ENCODE measurements at regions not wholly inside any gene's neighbourhood (a gene's known extent, or its start where the extent isn't known, plus 50 kb on each side); places are given as distances from the start of the nearest gene placed in this dataset.

GRCh38 chr4:136438645-136439044 lies 1093.6 kb downstream of the PCDH18 start:
- Mint-ChIP-seq H3K36me3 (ENCODE audit: unreplicated experiment) (no peaks in the 10 kb centered on the region), H3K4me3 (ENCODE audit: unreplicated experiment) (no peak overlapping the region), H3K27me3 (ENCODE audit: unreplicated experiment) (no peaks in the 10 kb centered on the region), H3K4me1 (ENCODE audit: unreplicated experiment) (no peaks in the 10 kb centered on the region), H3K9me3 (ENCODE audit: unreplicated experiment) (no peaks in the 10 kb centered on the region), H3K27ac (ENCODE audit: unreplicated experiment) (no peak overlapping the region)
- no peak for DNase-seq (ENCODE audit: extremely low spot score, unreplicated experiment)
- no peak for TF ChIP-seq CTCF (IDR thresholded peaks at IDR 0.05)

GRCh38 chr4:136424052-136424451 lies 1108.2 kb downstream of the PCDH18 start:
- no peaks in the 10 kb centered on the region for H3K36me3 Mint-ChIP-seq (ENCODE audit: unreplicated experiment)
- H3K4me1 Mint-ChIP-seq (ENCODE audit: unreplicated experiment) = no peaks in the 10 kb centered on the region
- TF ChIP-seq CTCF (IDR thresholded peaks at IDR 0.05) = no peak
- no peak overlapping the region for H3K27ac Mint-ChIP-seq (ENCODE audit: unreplicated experiment)
- DNase-seq (ENCODE audit: extremely low spot score, unreplicated experiment) = no peak
- H3K9me3 Mint-ChIP-seq (ENCODE audit: unreplicated experiment) = no peaks in the 10 kb centered on the region
- no peak overlapping the region for H3K4me3 Mint-ChIP-seq (ENCODE audit: unreplicated experiment)
- no peaks in the 10 kb centered on the region for H3K27me3 Mint-ChIP-seq (ENCODE audit: unreplicated experiment)

- no peaks in the 10 kb centered on the region for H3K36me3 Mint-ChIP-seq (ENCODE audit: unreplicated experiment)
- H3K27ac Mint-ChIP-seq (ENCODE audit: unreplicated experiment) = no peak overlapping the region
- DNase-seq (ENCODE audit: extremely low spot score, unreplicated experiment) = no peak
- no peak for TF ChIP-seq CTCF (IDR thresholded peaks at IDR 0.05)
- H3K4me3 Mint-ChIP-seq (ENCODE audit: unreplicated experiment) = no peak overlapping the region
- H3K9me3 Mint-ChIP-seq (ENCODE audit: unreplicated experiment) = no peaks in the 10 kb centered on the region
- no peaks in the 10 kb centered on the region for H3K27me3 Mint-ChIP-seq (ENCODE audit: unreplicated experiment)
- H3K4me1 Mint-ChIP-seq (ENCODE audit: unreplicated experiment) = peaks cover 7% of the 10 kb centered on the region
Measured at GRCh38 chr4:136414981-136415380, 1117.3 kb downstream of the PCDH18 start.

GRCh38 chr4:136412708-136413107 lies 1119.6 kb downstream of the PCDH18 start:
- Mint-ChIP-seq H3K4me3 (ENCODE audit: unreplicated experiment) (no peak overlapping the region), H3K4me1 (ENCODE audit: unreplicated experiment) (peaks cover 7% of the 10 kb centered on the region), H3K36me3 (ENCODE audit: unreplicated experiment) (no peaks in the 10 kb centered on the region), H3K27ac (ENCODE audit: unreplicated experiment) (no peak overlapping the region), H3K9me3 (ENCODE audit: unreplicated experiment) (no peaks in the 10 kb centered on the region), H3K27me3 (ENCODE audit: unreplicated experiment) (no peaks in the 10 kb centered on the region)
- TF ChIP-seq CTCF (IDR thresholded peaks at IDR 0.05) = no peak
- DNase-seq (ENCODE audit: extremely low spot score, unreplicated experiment) = no peak

GRCh38 chr4:136400829-136401228 lies 1131.5 kb downstream of the PCDH18 start:
- Mint-ChIP-seq H3K4me1 (ENCODE audit: unreplicated experiment) (peaks cover 2% of the 10 kb centered on the region), H3K27ac (ENCODE audit: unreplicated experiment) (no peak overlapping the region), H3K36me3 (ENCODE audit: unreplicated experiment) (no peaks in the 10 kb centered on the region), H3K9me3 (ENCODE audit: unreplicated experiment) (no peaks in the 10 kb centered on the region), H3K4me3 (ENCODE audit: unreplicated experiment) (no peak overlapping the region), H3K27me3 (ENCODE audit: unreplicated experiment) (no peaks in the 10 kb centered on the region)
- no peak for DNase-seq (ENCODE audit: extremely low spot score, unreplicated experiment)
- TF ChIP-seq CTCF (IDR thresholded peaks at IDR 0.05) = peak; percentile 6
